ENCODE measurements at regions not wholly inside any gene's neighbourhood (a gene's known extent, or its start where the extent isn't known, plus 50 kb on each side); places are given as distances from the start of the nearest gene placed in this dataset.

- no peak overlapping the region for H2BK15ac ChIP-seq (ENCODE audit: low read length)
- H3K79me2 ChIP-seq (ENCODE audit: control insufficient read depth in 1 of 2, insufficient read depth in 2 of 2, low read length in 2 of 2): no peaks in the 10 kb centered on the region
- no peak overlapping the region for H2BK12ac ChIP-seq (ENCODE audit: low read depth, low read length)
- H2AK5ac ChIP-seq (ENCODE audit: low read depth, low read length): no peak overlapping the region
- WGBS, 2 experiments (ENCODE audit: extremely low coverage in 1 of 2, insufficient coverage in 1 of 2, insufficient read length in 1 of 2, insufficient replicate concordance in 2 of 2, low coverage in 1 of 2, low lambda C conversion rate in 2 of 2, missing lambda C conversion rate in 1 of 2): 82% methylated on average over 6 of the region's 6 CpGs; no CpG with 5 or more reads in 1 of the 2 experiments
- FAIRE-seq: no peak
- H4K8ac ChIP-seq (ENCODE audit: extremely low read depth, insufficient read depth, low read length): no peak overlapping the region
- H3K4ac ChIP-seq (replicated peaks; ENCODE audit: insufficient read length, low read depth, low read length): no peak overlapping the region
- H3K27ac ChIP-seq (ENCODE audit: low read depth, low read length): no peak overlapping the region
- no peak for DNase-seq (ENCODE audit: low read depth in 1 of 2, low spot score in 2 of 2)
- H3K4me3 ChIP-seq (ENCODE audit: extremely low read depth in 1 of 4, insufficient read depth in 2 of 4, low read depth in 3 of 4, low read length in 4 of 4): no peak overlapping the region
- H3K18ac ChIP-seq (ENCODE audit: extremely low read depth, low read length): no peak overlapping the region
- H3K4me1 ChIP-seq (replicated peaks in 1 of 4; ENCODE audit: control insufficient read depth in 3 of 4, insufficient read depth in 4 of 4, low read length in 3 of 4): no peaks in the 10 kb centered on the region
- H3K4me2 ChIP-seq (ENCODE audit: insufficient read depth in 1 of 2, low read depth in 2 of 2, low read length in 2 of 2): no peak overlapping the region
- no peak overlapping the region for H2BK20ac ChIP-seq (ENCODE audit: low read length)
- no peak overlapping the region for H3K23ac ChIP-seq (ENCODE audit: insufficient read length)
- no peak for TF ChIP-seq TAF1 (IDR thresholded peaks at IDR 0.05; ENCODE audit: low read depth, low read length)
- no peak for TF ChIP-seq CBX8 (IDR thresholded peaks at IDR 0.05; ENCODE audit: borderline replicate concordance, low read depth, low read length)
- no peak for TF ChIP-seq TBP (IDR thresholded peaks at IDR 0.05; ENCODE audit: low read depth, low read length)
- TF ChIP-seq RAD21 (IDR thresholded peaks at IDR 0.05 in 1 of 2, conservative IDR thresholded peaks at IDR 0.05 in 1 of 2; ENCODE audit: low read depth in 2 of 2, low read length in 2 of 2): no peak
- no peak for TF ChIP-seq BACH1 (IDR thresholded peaks at IDR 0.05; ENCODE audit: low read length)
- no peak for TF ChIP-seq KDM4A (IDR thresholded peaks at IDR 0.05; ENCODE audit: low read depth, low read length, severe bottlenecking)
- TF ChIP-seq YY1 (IDR thresholded peaks at IDR 0.05; ENCODE audit: low read depth, low read length): no peak
- no peak for TF ChIP-seq SUZ12 (IDR thresholded peaks at IDR 0.05; ENCODE audit: low read length)
- TF ChIP-seq RXRA (IDR thresholded peaks at IDR 0.05; ENCODE audit: insufficient read depth, low read depth, low read length): no peak
- TF ChIP-seq ATF3 (IDR thresholded peaks at IDR 0.05; ENCODE audit: insufficient read depth, low read depth, low read length): no peak
- no peak for TF ChIP-seq NRF1 (IDR thresholded peaks at IDR 0.05; ENCODE audit: low read depth, low read length)
- no peak for TF ChIP-seq JUN (IDR thresholded peaks at IDR 0.05; ENCODE audit: low read depth, low read length)
- TF ChIP-seq SRF (IDR thresholded peaks at IDR 0.05; ENCODE audit: low read depth, low read length): no peak
- H4K20me1 ChIP-seq (replicated peaks in 1 of 2; ENCODE audit: control insufficient read depth in 1 of 2, insufficient read depth in 2 of 2, low read length in 2 of 2): no peaks in the 10 kb centered on the region
- H3K36me3 ChIP-seq (ENCODE audit: control insufficient read depth in 2 of 4, insufficient read depth in 4 of 4, low read length in 3 of 4): no peaks in the 10 kb centered on the region
- H3K9me3 ChIP-seq (ENCODE audit: insufficient read depth in 2 of 2, low read depth in 1 of 2, low read length in 1 of 2): no peaks in the 10 kb centered on the region
- H2AFZ ChIP-seq (ENCODE audit: low read length): no peak overlapping the region; the same call in 1 of the 2 replicates
- no peaks in the 10 kb centered on the region for H3K23me2 ChIP-seq (ENCODE audit: low read depth, low read length)
- H4K5ac ChIP-seq (ENCODE audit: insufficient read length, low read depth, low read length): no peak overlapping the region
- H2BK5ac ChIP-seq (ENCODE audit: low read depth, low read length): no peak overlapping the region
- H3K27me3 ChIP-seq (replicated peaks in 1 of 4; ENCODE audit: control insufficient read depth in 3 of 4, extremely low read depth in 1 of 4, insufficient read depth in 3 of 4, low read length in 3 of 4): no peaks in the 10 kb centered on the region
- H3K79me1 ChIP-seq (ENCODE audit: low read depth, low read length): no peaks in the 10 kb centered on the region
- no peak overlapping the region for H3K9ac ChIP-seq (replicated peaks in 1 of 4; ENCODE audit: extremely low read depth in 1 of 4, low read depth in 3 of 4, low read length in 3 of 4)
- no peak overlapping the region for H3K56ac ChIP-seq (replicated peaks; ENCODE audit: insufficient read length, low read depth, low read length)
- no peak overlapping the region for H4K91ac ChIP-seq (replicated peaks; ENCODE audit: insufficient read length, low read length)
- no peak overlapping the region for H3K14ac ChIP-seq (ENCODE audit: insufficient read length)
- ChIA-PET CTCF (ENCODE audit: partially characterized antibody) (interaction anchor here (0.5 to 1.2 kb wide), 6 partner anchors 19 to 628 kb away, joined by 3 to 6 read pairs (median 3); no protein-coding TSS in a partner anchor), POLR2A (ENCODE audit: partially characterized antibody) (no interaction called here)
- H2BK120ac ChIP-seq (replicated peaks; ENCODE audit: low read depth, low read length): no peak overlapping the region
These were observed 616.9 kb upstream of the SOX9 start for GRCh38 chr17:71503710-71504465.
